HEK293 (cell line): ENCODE measurements at regions not wholly inside any gene's neighbourhood (a gene's known extent, or its start where the extent isn't known, plus 50 kb on each side); places are given as distances from the start of the nearest gene placed in this dataset.

Experiments
- CTCF ChIA-PET: fragments of 350-600 bp; formaldehyde crosslinking; extraction: SDS; loops from one replicate; lab custom pipeline; 2021; ENCODE audit warnings: antibody characterized with exemption; lab: Yijun Ruan, JAX
- POLR2A ChIA-PET: fragments of 300-600 bp; formaldehyde crosslinking; extraction: SDS; loops from one replicate; lab custom pipeline; 2020; ENCODE audit warnings: antibody characterized with exemption, inconsistent platforms; lab: Yijun Ruan, JAX
- H3K27ac ChIP-seq: fragments of 200-500 bp; sonication (Bioruptor generic); 2 replicates; pipeline ENCODE4 v1.5.1; 2014; ENCODE audit warnings: low read depth, low read length, control low read depth, inconsistent platforms; ENCODE audit errors: extremely low read depth
- H3K36me3 ChIP-seq, 2 experiments: fragments of 200-500 bp in 1 of 2; sonication (Bioruptor generic) in 1 of 2; 1 replicate in 1 of 2; 2 replicates in 1 of 2; pipeline ENCODE4 v1.5.1; 2014 to 2017; ENCODE audit warnings: inconsistent platforms in 2 of 2, low read length in 2 of 2; ENCODE audit not compliant: control insufficient read depth in 2 of 2, insufficient read depth in 1 of 2
- H3K4me1 ChIP-seq: fragments of 200-500 bp; sonication (Bioruptor generic); 2 replicates; pipeline ENCODE4 v1.5.1; 2014; ENCODE audit warnings: mild to moderate bottlenecking, low read length, inconsistent platforms; ENCODE audit not compliant: control insufficient read depth, insufficient read depth
- H3K4me3 ChIP-seq: 2 replicates; pipeline ENCODE4 v1.5.1; 2011; ENCODE audit warnings: low read depth, mild to moderate bottlenecking, control low read depth, low read length, moderate library complexity
- H3K9me3 ChIP-seq: fragments of 200-500 bp; sonication (Bioruptor generic); 2 replicates; pipeline ENCODE4 v1.5.1; 2014; ENCODE audit warnings: low read depth, low read length, inconsistent platforms; ENCODE audit not compliant: control insufficient read depth, insufficient read depth
- GFI1B ChIP-seq: fragments of 450-650 bp; formaldehyde crosslinking; IDR thresholded peaks from 2 replicates; pipeline ENCODE4 v1.5.1; 2016; ENCODE audit warnings: missing biosample characterization, missing genetic modification characterization
- GLIS1 ChIP-seq: fragments of 450-650 bp; formaldehyde crosslinking; IDR thresholded peaks from 2 replicates; pipeline ENCODE4 v1.5.1; 2016; ENCODE audit warnings: missing biosample characterization, missing genetic modification characterization
- MZF1 ChIP-seq: fragments of 450-650 bp; formaldehyde crosslinking; IDR thresholded peaks from 2 replicates; pipeline ENCODE4 v1.5.1; 2017; ENCODE audit warnings: missing biosample characterization, missing genetic modification characterization, borderline replicate concordance
- SP3 ChIP-seq: fragments of 450-650 bp; formaldehyde crosslinking; IDR thresholded peaks from 2 replicates; pipeline ENCODE4 v1.5.1; 2016; ENCODE audit warnings: missing biosample characterization, missing genetic modification characterization
- TCF7L2 ChIP-seq: IDR thresholded peaks from 2 replicates; pipeline ENCODE4 v1.6.1; 2011; ENCODE audit warnings: low read depth, mild to moderate bottlenecking, inconsistent platforms, low read length, moderate library complexity, borderline replicate concordance
- YY1 ChIP-seq: fragments of 450-650 bp; formaldehyde crosslinking; IDR thresholded peaks from 2 replicates; pipeline ENCODE4 v1.5.1; 2018; ENCODE audit warnings: missing biosample characterization, missing genetic modification characterization
- YY2 ChIP-seq: fragments of 450-650 bp; formaldehyde crosslinking; IDR thresholded peaks from 2 replicates; pipeline ENCODE4 v1.5.1; 2016; ENCODE audit warnings: missing biosample characterization, missing genetic modification characterization
- ZBTB17 ChIP-seq: fragments of 450-650 bp; formaldehyde crosslinking; IDR thresholded peaks from 2 replicates; pipeline ENCODE4 v1.5.1; 2016; ENCODE audit warnings: missing biosample characterization, missing genetic modification characterization
- ZNF112 ChIP-seq: fragments of 450-650 bp; formaldehyde crosslinking; IDR thresholded peaks from 2 replicates; pipeline ENCODE4 v1.5.0; 2017; ENCODE audit warnings: missing biosample characterization, missing genetic modification characterization
- ZNF114 ChIP-seq: fragments of 450-650 bp; formaldehyde crosslinking; IDR thresholded peaks from 2 replicates; pipeline ENCODE4 v1.5.0; 2017; ENCODE audit warnings: missing biosample characterization, missing genetic modification characterization
- ZNF132 ChIP-seq: fragments of 450-650 bp; formaldehyde crosslinking; IDR thresholded peaks from 2 replicates; pipeline ENCODE4 v1.5.1; 2017; ENCODE audit warnings: missing biosample characterization, missing genetic modification characterization, borderline replicate concordance
- ZNF157 ChIP-seq: fragments of 450-650 bp; formaldehyde crosslinking; IDR thresholded peaks from 2 replicates; pipeline ENCODE4 v1.5.1; 2016; ENCODE audit warnings: missing biosample characterization, missing genetic modification characterization
- ZNF266 ChIP-seq: fragments of 450-650 bp; formaldehyde crosslinking; IDR thresholded peaks from 2 replicates; pipeline ENCODE4 v1.5.1; 2016; ENCODE audit warnings: missing biosample characterization, missing genetic modification characterization, low read depth
- ZNF335 ChIP-seq: fragments of 450-650 bp; formaldehyde crosslinking; conservative IDR thresholded peaks from 2 replicates; pipeline ENCODE4 v1.5.1; 2016; ENCODE audit warnings: missing biosample characterization, missing genetic modification characterization
- ZNF433 ChIP-seq: fragments of 450-650 bp; formaldehyde crosslinking; IDR thresholded peaks from 2 replicates; pipeline ENCODE4 v1.5.1; 2016; ENCODE audit warnings: missing biosample characterization, missing genetic modification characterization, low read depth
- ZNF510 ChIP-seq: fragments of 450-650 bp; formaldehyde crosslinking; IDR thresholded peaks from 2 replicates; pipeline ENCODE4 v1.5.1; 2018; ENCODE audit warnings: mild to moderate bottlenecking, missing genetic modification characterization, missing biosample characterization; ENCODE audit not compliant: insufficient replicate concordance
- ZNF560 ChIP-seq: fragments of 450-650 bp; formaldehyde crosslinking; IDR thresholded peaks from 2 replicates; pipeline ENCODE4 v1.5.1; 2017; ENCODE audit warnings: missing biosample characterization, missing genetic modification characterization, borderline replicate concordance
- ZNF621 ChIP-seq: fragments of 450-650 bp; formaldehyde crosslinking; IDR thresholded peaks from 2 replicates; pipeline ENCODE4 v1.5.1; 2017; ENCODE audit warnings: missing biosample characterization, missing genetic modification characterization
- ZNF658 ChIP-seq: fragments of 450-650 bp; formaldehyde crosslinking; IDR thresholded peaks from 2 replicates; pipeline ENCODE4; 2016; ENCODE audit warnings: missing biosample characterization, missing genetic modification characterization
- ZNF664 ChIP-seq: fragments of 450-650 bp; formaldehyde crosslinking; IDR thresholded peaks from 2 replicates; pipeline ENCODE4 v1.5.1; 2016; ENCODE audit warnings: missing biosample characterization, missing genetic modification characterization
- ZNF792 ChIP-seq: fragments of 450-650 bp; formaldehyde crosslinking; IDR thresholded peaks from 2 replicates; pipeline ENCODE4 v1.5.1; 2016; ENCODE audit warnings: missing biosample characterization, missing genetic modification characterization
- ZNF843 ChIP-seq: fragments of 450-650 bp; formaldehyde crosslinking; IDR thresholded peaks from 2 replicates; pipeline ENCODE4 v1.5.1; 2016; ENCODE audit warnings: missing biosample characterization, missing genetic modification characterization
- TF ChIP-seq, protein P1 (sequence below): fragments of 450-650 bp; formaldehyde crosslinking; IDR thresholded peaks from 2 replicates; pipeline ENCODE4 v1.5.1; 2016; ENCODE audit warnings: missing biosample characterization, missing genetic modification characterization

DNA sequence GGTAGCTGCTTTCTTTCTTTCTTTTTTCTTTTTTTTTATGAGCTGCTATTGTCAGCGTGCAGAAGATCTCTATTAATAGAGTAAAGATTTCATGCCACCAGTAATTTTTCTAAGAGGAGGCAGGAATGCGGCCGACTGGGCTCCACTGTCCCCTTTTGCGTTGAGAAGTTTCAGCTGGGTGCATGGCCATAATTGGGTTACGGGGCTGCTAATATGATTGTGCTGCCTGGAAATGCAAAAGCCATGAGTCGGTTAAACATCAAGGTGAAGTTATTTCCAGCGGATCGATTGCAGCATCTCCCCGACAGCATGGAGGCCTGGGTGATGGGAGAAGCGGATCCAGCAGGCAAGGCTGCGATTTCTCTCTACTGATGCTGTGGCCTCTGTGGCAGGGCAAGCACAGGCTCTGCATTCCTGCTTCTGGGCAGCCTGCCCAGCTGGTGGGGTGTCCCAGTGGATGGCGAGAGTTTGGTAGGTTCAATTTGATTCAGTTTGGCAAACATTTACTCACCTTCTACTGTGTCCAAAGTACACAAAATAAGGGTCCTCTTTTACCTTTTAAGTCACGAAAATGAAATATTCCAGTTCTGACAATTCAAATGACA lies 54.4 kb upstream of the PRMT8 start:
- Histone ChIP-seq H3K36me3 (no peaks in the 10 kb centered on the region), H3K27ac (no peak overlapping the region), H3K9me3 (no peaks in the 10 kb centered on the region), H3K4me3 (no peak overlapping the region), H3K4me1 (no peaks in the 10 kb centered on the region; the same call in 1 of the 2 replicates)
- CTCF ChIA-PET, result no interaction called here
- TF ChIP-seq ZNF266 (tag by site-specific recombination) (no peak), YY1 (tag by site-specific recombination) (no peak), ZNF658 (tag by site-specific recombination) (no peak), ZNF433 (tag by site-specific recombination) (no peak), MZF1 (tag by site-specific recombination) (no peak), ZNF112 (tag by site-specific recombination) (no peak), GLIS1 (tag by site-specific recombination) (no peak), ZNF157 (tag by site-specific recombination) (no peak)
- TF ChIP-seq, protein P1, sequence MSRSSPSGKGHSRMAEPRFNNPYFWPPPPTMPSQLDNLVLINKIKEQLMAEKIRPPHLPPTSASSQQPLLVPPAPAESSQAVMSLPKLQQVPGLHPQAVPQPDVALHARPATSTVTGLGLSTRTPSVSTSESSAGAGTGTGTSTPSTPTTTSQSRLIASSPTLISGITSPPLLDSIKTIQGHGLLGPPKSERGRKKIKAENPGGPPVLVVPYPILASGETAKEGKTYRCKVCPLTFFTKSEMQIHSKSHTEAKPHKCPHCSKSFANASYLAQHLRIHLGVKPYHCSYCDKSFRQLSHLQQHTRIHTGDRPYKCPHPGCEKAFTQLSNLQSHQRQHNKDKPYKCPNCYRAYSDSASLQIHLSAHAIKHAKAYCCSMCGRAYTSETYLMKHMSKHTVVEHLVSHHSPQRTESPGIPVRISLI (tag by site-specific recombination), result no peak
- POLR2A ChIA-PET, result no interaction called here

DNA sequence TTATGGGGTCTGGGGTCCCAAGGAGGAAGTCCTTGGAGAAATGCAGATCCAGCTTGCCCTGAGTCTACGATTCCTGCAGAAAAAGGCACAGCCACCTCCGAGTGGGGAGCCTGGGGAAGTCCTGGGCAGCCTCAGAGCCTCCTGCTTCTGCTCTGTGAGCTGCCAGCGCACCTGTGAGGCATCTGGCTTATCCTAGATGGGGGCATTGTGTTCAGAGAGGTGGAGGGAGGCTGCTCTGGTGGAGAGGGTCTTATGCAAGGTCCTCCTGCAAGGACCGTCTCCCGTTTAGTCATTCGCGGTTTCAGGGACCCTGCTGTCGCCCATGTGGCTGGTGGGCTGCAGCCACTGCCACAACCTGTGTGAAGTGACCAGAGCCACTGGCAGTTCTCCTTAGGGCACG lies 53.0 kb upstream of the PRMT8 start:
- Histone ChIP-seq H3K27ac (no peak overlapping the region), H3K4me1 (no peaks in the 10 kb centered on the region; the same call in 1 of the 2 replicates), H3K9me3 (no peaks in the 10 kb centered on the region), H3K4me3 (no peak overlapping the region), H3K36me3 (no peaks in the 10 kb centered on the region)
- POLR2A ChIA-PET, result no interaction called here
- CTCF ChIA-PET, result no interaction called here
- TF ChIP-seq ZNF132 (tag by site-specific recombination), result no peak
- no peak for TF ChIP-seq TCF7L2
- TF ChIP-seq ZNF621 (tag by site-specific recombination), result no peak
- TF ChIP-seq ZNF792 (tag by site-specific recombination), result no peak
- TF ChIP-seq YY2, result no peak
- no peak for TF ChIP-seq ZNF664
- TF ChIP-seq ZBTB17, result no peak
- TF ChIP-seq ZNF335 (tag by site-specific recombination), result no peak
- no peak for TF ChIP-seq ZNF157 (tag by site-specific recombination)
- TF ChIP-seq GFI1B (tag by site-specific recombination), result no peak
- TF ChIP-seq SP3 (tag by site-specific recombination), result no peak
- no peak for TF ChIP-seq ZNF560
- TF ChIP-seq ZNF510 (tag by site-specific recombination), result no peak
- TF ChIP-seq ZNF114 (tag by site-specific recombination), result no peak

DNA sequence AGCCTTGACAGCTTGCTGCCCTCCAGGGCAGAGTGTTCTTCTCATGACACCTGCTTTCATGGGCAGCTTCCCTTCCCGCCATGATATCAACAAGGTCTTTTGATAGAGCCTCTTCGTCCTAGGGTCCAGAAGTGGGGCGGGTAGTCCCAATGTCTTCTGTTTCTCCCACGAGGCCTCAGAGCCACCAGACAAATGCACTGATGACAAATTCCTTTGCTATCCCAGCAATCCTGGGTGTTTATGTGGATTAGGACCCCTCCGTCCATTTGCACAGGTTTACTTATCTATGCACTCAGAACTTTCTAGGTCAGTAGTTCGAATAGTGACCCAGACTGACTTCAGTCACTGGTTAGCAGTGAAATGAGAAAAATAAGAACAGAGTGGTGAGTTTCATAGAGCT lies 52.6 kb upstream of the PRMT8 start:
- Histone ChIP-seq H3K27ac (no peak overlapping the region), H3K4me3 (no peak overlapping the region), H3K36me3 (no peaks in the 10 kb centered on the region), H3K4me1 (no peaks in the 10 kb centered on the region; the same call in 1 of the 2 replicates), H3K9me3 (no peaks in the 10 kb centered on the region)
- TF ChIP-seq ZNF560 (no peak), ZNF843 (tag by site-specific recombination) (no peak)
- ChIA-PET POLR2A (no interaction called here), CTCF (no interaction called here)
